Right renal pelvis (tissue), 4 donors: ENCODE measurements at regions not wholly inside any gene's neighbourhood (a gene's known extent, or its start where the extent isn't known, plus 50 kb on each side); places are given as distances from the start of the nearest gene placed in this dataset.

Experiments
- DNase-seq, 4 donors: peaks; one replicate each; pipeline ENCODE4 v3.0.0-alpha.2; 2013; ENCODE audit warnings: low read depth in 4 of 4, low spot score in 3 of 4, missing footprints in 1 of 4

DNA sequence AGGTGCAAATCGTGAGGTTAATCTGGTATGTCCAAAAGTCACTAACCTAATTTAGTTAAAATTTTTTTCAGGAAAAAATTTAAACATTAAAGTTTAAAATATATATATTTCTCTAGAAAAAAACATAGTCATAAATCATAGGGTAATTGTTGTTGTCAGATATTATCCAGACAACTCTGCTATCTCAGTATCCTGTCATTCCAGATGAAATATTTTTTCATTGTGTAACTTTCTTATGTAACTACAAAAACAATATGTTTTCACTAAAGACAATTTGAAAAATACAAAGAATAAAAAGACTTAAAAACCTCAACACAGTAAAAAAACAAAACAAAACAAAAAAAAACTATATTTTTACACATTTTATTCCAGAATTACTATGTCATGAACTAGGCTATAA lies 57.6 kb downstream of the TENT5A start:
- no peak for DNase-seq

DNA sequence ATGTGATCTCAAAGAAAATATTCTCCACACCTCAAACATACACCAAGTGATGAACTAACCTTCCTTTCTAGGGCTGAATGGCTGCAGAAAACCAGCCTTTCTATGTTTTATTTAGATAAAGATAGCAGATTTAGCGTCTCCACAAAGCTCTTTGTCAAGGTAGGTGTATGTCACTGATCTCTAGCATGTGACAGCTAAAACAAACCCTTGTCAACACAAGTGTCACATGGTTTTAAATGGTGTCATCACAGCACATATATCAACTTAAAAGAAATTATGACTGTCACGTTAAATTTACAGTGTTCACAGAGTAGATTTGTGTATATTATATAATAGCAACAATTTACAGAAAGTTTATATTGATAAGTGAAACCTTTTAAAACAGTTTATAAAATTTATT lies 58.3 kb downstream of the TENT5A start:
- no peak for DNase-seq

- DNase-seq = no peak
Measured at GRCh38 chr6:81693266-81693665, 59.2 kb downstream of the TENT5A start.

GRCh38 chr6:81690073-81690472 lies 62.4 kb downstream of the TENT5A start:
- DNase-seq = no peak

- DNase-seq = no peak
Measured at GRCh38 chr6:81689580-81689979, 62.9 kb downstream of the TENT5A start.

DNA sequence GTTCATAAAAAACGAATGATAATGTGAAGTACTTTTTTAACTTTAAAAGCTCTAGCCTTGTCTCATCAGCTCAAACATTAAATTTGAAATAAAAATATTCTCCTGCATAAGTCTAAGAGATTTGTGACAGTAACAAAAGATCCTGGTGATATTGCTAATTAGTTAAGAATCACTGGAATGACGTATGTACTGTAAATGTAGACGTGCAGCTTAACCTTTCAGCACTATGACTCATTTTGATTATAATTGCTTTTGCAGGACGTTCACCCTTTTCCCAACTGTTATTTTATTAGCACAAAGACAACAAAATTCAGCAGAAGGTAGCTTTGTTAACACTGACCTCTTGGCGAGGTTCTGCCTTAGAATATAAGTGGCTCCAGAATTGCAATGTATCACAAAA lies 68.6 kb downstream of the TENT5A start:
- DNase-seq = no peak

- no peak for DNase-seq
Measured at GRCh38 chr6:81682858-81683620, 69.4 kb downstream of the TENT5A start.

- DNase-seq = no peak
Measured at GRCh38 chr6:81682235-81682795, 70.2 kb downstream of the TENT5A start.

DNA sequence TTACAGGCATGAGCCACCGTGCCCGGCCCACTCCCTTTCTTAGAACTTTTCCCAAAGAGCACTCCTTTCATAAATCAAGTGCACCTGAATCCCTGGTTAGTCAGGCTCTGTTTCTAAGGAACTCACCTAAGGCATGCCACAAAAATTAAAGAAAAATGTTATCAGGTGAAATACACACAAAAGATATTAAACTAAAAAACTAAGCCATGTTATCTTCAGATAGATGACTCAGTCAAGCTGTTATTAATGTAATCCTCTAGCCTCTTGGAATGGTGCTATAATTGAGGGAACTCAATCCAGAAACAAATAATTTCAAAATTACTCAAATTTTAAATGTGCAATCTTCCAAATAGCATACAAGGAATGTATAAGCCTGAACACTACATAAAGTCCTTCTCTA lies 83.0 kb downstream of the TENT5A start:
- DNase-seq = no peak

DNA sequence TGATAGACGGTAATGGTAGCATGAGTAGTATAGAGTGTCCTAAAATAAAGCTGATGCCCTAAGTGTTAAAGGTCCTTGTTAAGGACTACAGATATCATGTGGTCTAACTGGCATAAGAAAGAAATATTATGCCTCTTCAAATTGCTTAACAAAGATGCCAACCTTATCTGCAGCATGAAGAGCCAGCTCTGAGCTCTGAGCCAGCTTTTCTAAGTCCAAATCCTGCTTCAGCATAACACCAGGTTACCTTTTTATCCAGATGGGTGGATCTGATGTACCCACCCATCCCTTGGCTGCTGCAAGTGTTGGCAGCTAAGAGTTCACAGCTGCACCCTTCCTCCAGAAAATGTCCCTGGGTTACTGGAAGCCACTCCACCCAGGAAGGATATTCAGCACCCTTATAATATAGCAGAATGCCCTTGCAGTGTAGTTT lies 83.8 kb downstream of the TENT5A start:
- no peak for DNase-seq

DNA sequence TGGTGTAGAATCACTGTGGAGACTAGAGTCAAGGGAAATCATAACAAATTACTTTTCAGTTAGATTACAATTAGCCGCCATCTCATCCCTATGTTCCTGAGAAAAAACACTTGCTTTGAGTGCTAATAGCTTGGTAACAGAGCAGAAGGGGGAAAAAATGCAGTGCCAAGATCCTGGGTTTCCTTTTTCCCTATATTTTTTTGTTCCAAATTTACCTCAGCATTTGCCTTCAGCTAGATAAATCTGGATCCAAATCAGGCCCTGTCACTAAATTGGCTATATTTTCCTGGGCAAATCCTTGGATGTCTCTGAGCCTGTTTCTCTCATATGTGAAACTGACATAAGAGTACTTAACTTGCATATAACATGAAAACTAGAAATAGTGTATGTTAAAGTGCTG lies 86.0 kb downstream of the TENT5A start:
- DNase-seq = no peak

DNA sequence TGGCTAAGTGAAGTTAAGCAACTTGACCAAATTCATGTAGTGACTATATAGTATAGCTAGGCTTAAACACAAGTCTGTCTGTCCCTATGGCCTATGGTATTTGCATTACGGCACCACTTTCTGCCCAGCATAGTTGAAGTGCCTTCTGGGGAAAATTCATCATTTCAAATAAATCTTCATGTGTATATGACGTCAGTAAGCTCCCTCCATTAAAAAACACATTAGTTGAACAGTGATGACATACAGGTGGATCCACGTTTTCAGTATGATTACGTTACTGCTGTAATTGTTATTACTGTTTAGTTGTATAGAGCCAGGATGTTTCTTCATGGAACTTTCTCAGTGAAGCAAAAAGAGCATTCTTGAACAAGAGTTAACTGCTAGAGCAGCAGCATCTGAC lies 96.2 kb downstream of the TENT5A start:
- no peak for DNase-seq

- no peak for DNase-seq
Measured at GRCh38 chr6:81655696-81656095, 96.8 kb downstream of the TENT5A start.

- DNase-seq = no peak
Measured at GRCh38 chr6:81648502-81648901, 104.0 kb downstream of the TENT5A start.

DNA sequence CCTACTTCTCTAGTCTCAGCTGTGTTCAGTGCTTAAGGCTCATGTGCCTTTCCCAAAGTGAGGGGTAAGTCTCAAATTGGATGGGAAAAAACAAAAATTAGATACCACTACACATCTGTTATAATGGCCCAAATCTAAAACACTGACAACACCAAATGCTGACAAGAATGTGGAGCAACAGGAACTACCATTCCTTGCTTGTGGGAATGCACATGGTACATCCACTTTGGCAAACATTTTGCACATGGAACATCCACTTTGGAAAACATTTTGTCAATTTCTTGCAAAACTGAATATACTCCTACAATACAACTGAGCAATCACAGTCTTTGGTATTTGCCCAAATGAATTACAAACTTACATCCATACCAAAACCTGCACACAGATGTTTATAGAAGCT lies 109.3 kb downstream of the TENT5A start:
- no peak for DNase-seq

- no peak for DNase-seq
Measured at GRCh38 chr6:81640891-81641290, 111.6 kb downstream of the TENT5A start.

- no peak for DNase-seq
Measured at GRCh38 chr6:81640126-81640525, 112.4 kb downstream of the TENT5A start.

DNA sequence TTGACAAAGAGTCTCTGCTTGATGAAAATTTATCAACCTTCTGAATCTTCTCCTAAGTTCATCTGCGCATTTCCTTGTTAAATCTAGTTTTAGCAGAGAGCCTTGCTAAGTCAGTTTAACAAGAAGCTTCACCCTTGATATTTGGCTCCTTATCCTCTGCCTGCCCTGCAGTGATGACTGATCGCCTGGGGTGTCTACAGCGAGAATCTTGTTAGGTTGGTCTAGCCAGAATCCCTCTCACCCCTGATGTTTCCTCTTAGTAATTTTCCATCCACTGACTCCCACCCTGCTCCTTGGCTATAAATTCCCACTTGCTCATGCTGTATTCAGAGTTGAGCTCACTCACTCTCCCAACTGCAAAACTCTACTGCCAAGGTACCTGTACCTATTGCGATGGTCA lies 114.1 kb downstream of the TENT5A start:
- no peak for DNase-seq

- DNase-seq = no peak
Measured at GRCh38 chr6:81636930-81637568, 115.4 kb downstream of the TENT5A start.

DNA sequence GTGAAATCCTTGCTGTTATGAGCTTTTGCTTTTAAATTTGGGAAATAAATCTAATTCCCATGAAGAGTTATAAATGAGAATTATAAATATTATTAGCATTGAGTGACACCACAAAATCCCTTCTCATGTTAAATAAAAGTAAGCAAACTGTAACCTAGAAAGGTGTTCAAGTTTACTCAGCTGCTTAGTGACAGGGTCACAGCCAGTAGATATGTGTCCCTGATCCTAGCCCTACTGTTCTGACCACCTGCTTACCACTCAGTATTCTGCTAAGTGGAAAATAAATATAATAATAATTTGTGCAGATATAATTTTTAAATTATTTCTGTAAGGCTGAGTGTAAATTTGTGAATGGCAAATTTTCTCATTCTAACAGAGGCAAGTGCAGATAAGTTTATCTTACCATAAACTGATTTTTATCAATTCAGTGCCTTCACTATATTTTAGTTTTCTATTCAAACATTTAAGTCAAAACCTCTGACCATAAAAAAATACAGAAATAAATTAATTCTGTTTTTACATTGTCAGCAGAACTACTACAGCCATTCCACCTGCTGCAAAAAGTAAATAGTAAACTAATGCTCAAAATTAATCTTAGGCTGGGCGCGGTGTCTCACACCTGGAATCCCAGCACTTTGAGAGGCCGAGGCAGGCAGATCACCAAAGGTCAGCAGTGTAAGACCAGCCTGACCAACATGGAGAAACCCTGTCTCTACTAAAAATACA lies 118.2 kb downstream of the TENT5A start:
- no peak for DNase-seq

GRCh38 chr6:81633391-81633790 lies 119.1 kb downstream of the TENT5A start:
- no peak for DNase-seq
